HEK293 (cell line): ENCODE measurements at regions not wholly inside any gene's neighbourhood (a gene's known extent, or its start where the extent isn't known, plus 50 kb on each side); places are given as distances from the start of the nearest gene placed in this dataset.

Experiments
- CTCF ChIA-PET: fragments of 350-600 bp; formaldehyde crosslinking; extraction: SDS; loops from one replicate; lab custom pipeline; 2021; ENCODE audit warnings: antibody characterized with exemption; lab: Yijun Ruan, JAX
- POLR2A ChIA-PET: fragments of 300-600 bp; formaldehyde crosslinking; extraction: SDS; loops from one replicate; lab custom pipeline; 2020; ENCODE audit warnings: antibody characterized with exemption, inconsistent platforms; lab: Yijun Ruan, JAX
- H3K27ac ChIP-seq: fragments of 200-500 bp; sonication (Bioruptor generic); 2 replicates; pipeline ENCODE4 v1.5.1; 2014; ENCODE audit warnings: low read depth, low read length, control low read depth, inconsistent platforms; ENCODE audit errors: extremely low read depth
- H3K36me3 ChIP-seq, 2 experiments: fragments of 200-500 bp in 1 of 2; sonication (Bioruptor generic) in 1 of 2; 1 replicate in 1 of 2; 2 replicates in 1 of 2; pipeline ENCODE4 v1.5.1; 2014 to 2017; ENCODE audit warnings: inconsistent platforms in 2 of 2, low read length in 2 of 2; ENCODE audit not compliant: control insufficient read depth in 2 of 2, insufficient read depth in 1 of 2
- H3K4me1 ChIP-seq: fragments of 200-500 bp; sonication (Bioruptor generic); 2 replicates; pipeline ENCODE4 v1.5.1; 2014; ENCODE audit warnings: mild to moderate bottlenecking, low read length, inconsistent platforms; ENCODE audit not compliant: control insufficient read depth, insufficient read depth
- H3K4me3 ChIP-seq: 2 replicates; pipeline ENCODE4 v1.5.1; 2011; ENCODE audit warnings: low read depth, mild to moderate bottlenecking, control low read depth, low read length, moderate library complexity
- H3K9me3 ChIP-seq: fragments of 200-500 bp; sonication (Bioruptor generic); 2 replicates; pipeline ENCODE4 v1.5.1; 2014; ENCODE audit warnings: low read depth, low read length, inconsistent platforms; ENCODE audit not compliant: control insufficient read depth, insufficient read depth
- EGR2 ChIP-seq: fragments of 450-650 bp; formaldehyde crosslinking; IDR thresholded peaks from 2 replicates; pipeline ENCODE4 v1.5.1; 2016; ENCODE audit warnings: low read depth, missing biosample characterization, missing genetic modification characterization
- HOXA7 ChIP-seq: sonication (generic); formaldehyde crosslinking; IDR thresholded peaks from 2 replicates; pipeline ENCODE4 v1.8.1; 2022; ENCODE audit warnings: missing genetic modification reagents, borderline replicate concordance
- KLF10 ChIP-seq: fragments of 450-650 bp; IDR thresholded peaks from 2 replicates; pipeline ENCODE4 v1.5.1; 2018; ENCODE audit warnings: missing biosample characterization, mild to moderate bottlenecking, missing genetic modification characterization
- KLF8 ChIP-seq: fragments of 450-650 bp; formaldehyde crosslinking; IDR thresholded peaks from 2 replicates; pipeline ENCODE4 v1.5.1; 2016; ENCODE audit warnings: missing biosample characterization, missing genetic modification characterization
- KLF9 ChIP-seq: fragments of 450-650 bp; formaldehyde crosslinking; IDR thresholded peaks from 2 replicates; pipeline ENCODE4 v1.5.1; 2016; ENCODE audit warnings: missing biosample characterization, missing genetic modification characterization, low read depth
- REPIN1 ChIP-seq: fragments of 450-650 bp; formaldehyde crosslinking; IDR thresholded peaks from 2 replicates; pipeline ENCODE4 v1.5.1; 2017; ENCODE audit warnings: missing biosample characterization, missing genetic modification characterization, low read depth
- SP7 ChIP-seq: fragments of 450-650 bp; formaldehyde crosslinking; IDR thresholded peaks from 2 replicates; pipeline ENCODE4 v1.5.1; 2016; ENCODE audit warnings: missing biosample characterization, missing genetic modification characterization
- TRIM28 ChIP-seq: IDR thresholded peaks from 2 replicates; pipeline ENCODE4 v1.6.1; 2011; ENCODE audit warnings: low read length, control low read depth, borderline replicate concordance
- YY1 ChIP-seq: fragments of 450-650 bp; formaldehyde crosslinking; IDR thresholded peaks from 2 replicates; pipeline ENCODE4 v1.5.1; 2018; ENCODE audit warnings: missing biosample characterization, missing genetic modification characterization
- ZBTB11 ChIP-seq: fragments of 450-650 bp; formaldehyde crosslinking; conservative IDR thresholded peaks from 2 replicates; pipeline ENCODE4 v1.5.1; 2016; ENCODE audit warnings: low read depth, missing biosample characterization, missing genetic modification characterization
- ZFP37 ChIP-seq: fragments of 450-650 bp; formaldehyde crosslinking; IDR thresholded peaks from 2 replicates; pipeline ENCODE4 v1.5.1; 2016; ENCODE audit warnings: missing biosample characterization, missing genetic modification characterization
- ZFP41 ChIP-seq: fragments of 450-650 bp; formaldehyde crosslinking; IDR thresholded peaks from 2 replicates; pipeline ENCODE4 v1.5.1; 2016; ENCODE audit warnings: missing biosample characterization, missing genetic modification characterization, borderline replicate concordance
- ZNF16 ChIP-seq: fragments of 450-650 bp; formaldehyde crosslinking; IDR thresholded peaks from 2 replicates; pipeline ENCODE4 v1.5.1; 2016; ENCODE audit warnings: low read depth, missing biosample characterization, missing genetic modification characterization
- ZNF202 ChIP-seq: fragments of 450-650 bp; formaldehyde crosslinking; IDR thresholded peaks from 2 replicates; pipeline ENCODE4 v1.5.1; 2016; ENCODE audit warnings: missing biosample characterization, missing genetic modification characterization, borderline replicate concordance
- ZNF350 ChIP-seq: fragments of 450-650 bp; formaldehyde crosslinking; IDR thresholded peaks from 2 replicates; pipeline ENCODE4 v1.5.0; 2017; ENCODE audit warnings: missing biosample characterization, mild to moderate bottlenecking, missing genetic modification characterization
- ZNF37A ChIP-seq: fragments of 450-650 bp; IDR thresholded peaks from 2 replicates; pipeline ENCODE4 v1.5.1; 2018; ENCODE audit warnings: missing biosample characterization, missing genetic modification characterization
- ZNF404 ChIP-seq: fragments of 450-650 bp; formaldehyde crosslinking; IDR thresholded peaks from 2 replicates; pipeline ENCODE4 v1.5.1; 2017; ENCODE audit warnings: missing biosample characterization, missing genetic modification characterization
- ZNF416 ChIP-seq: fragments of 450-650 bp; formaldehyde crosslinking; IDR thresholded peaks from 2 replicates; pipeline ENCODE4 v1.5.1; 2016; ENCODE audit warnings: missing biosample characterization, missing genetic modification characterization
- ZNF423 ChIP-seq: fragments of 450-650 bp; formaldehyde crosslinking; IDR thresholded peaks from 2 replicates; pipeline ENCODE4 v1.5.1; 2016; ENCODE audit warnings: missing biosample characterization, missing genetic modification characterization
- ZNF426 ChIP-seq: fragments of 450-650 bp; formaldehyde crosslinking; IDR thresholded peaks from 2 replicates; pipeline ENCODE4 v1.5.1; 2017; ENCODE audit warnings: missing biosample characterization, missing genetic modification characterization, mild to moderate bottlenecking, inconsistent platforms, moderate library complexity
- ZNF561 ChIP-seq: fragments of 450-650 bp; IDR thresholded peaks from 2 replicates; pipeline ENCODE4 v1.5.1; 2018; ENCODE audit warnings: missing biosample characterization, missing genetic modification characterization, borderline replicate concordance
- ZNF621 ChIP-seq: fragments of 450-650 bp; formaldehyde crosslinking; IDR thresholded peaks from 2 replicates; pipeline ENCODE4 v1.5.1; 2017; ENCODE audit warnings: missing biosample characterization, missing genetic modification characterization
- ZNF629 ChIP-seq: fragments of 450-650 bp; formaldehyde crosslinking; IDR thresholded peaks from 2 replicates; pipeline ENCODE4 v1.5.1; 2017; ENCODE audit warnings: missing biosample characterization, missing genetic modification characterization
- ZNF654 ChIP-seq: fragments of 450-650 bp; formaldehyde crosslinking; IDR thresholded peaks from 2 replicates; pipeline ENCODE4 v1.5.1; 2016; ENCODE audit warnings: low read depth, missing biosample characterization, missing genetic modification characterization
- ZNF658 ChIP-seq: fragments of 450-650 bp; formaldehyde crosslinking; IDR thresholded peaks from 2 replicates; pipeline ENCODE4; 2016; ENCODE audit warnings: missing biosample characterization, missing genetic modification characterization
- ZNF660 ChIP-seq: fragments of 450-650 bp; IDR thresholded peaks from 2 replicates; pipeline ENCODE4 v1.5.1; 2018; ENCODE audit warnings: missing biosample characterization, mild to moderate bottlenecking, missing genetic modification characterization
- ZNF664 ChIP-seq: fragments of 450-650 bp; formaldehyde crosslinking; IDR thresholded peaks from 2 replicates; pipeline ENCODE4 v1.5.1; 2016; ENCODE audit warnings: missing biosample characterization, missing genetic modification characterization
- ZNF747 ChIP-seq: fragments of 450-650 bp; formaldehyde crosslinking; IDR thresholded peaks from 2 replicates; pipeline ENCODE4 v1.5.1; 2016; ENCODE audit warnings: missing biosample characterization, missing genetic modification characterization
- ZNF776 ChIP-seq: fragments of 450-650 bp; formaldehyde crosslinking; IDR thresholded peaks from 2 replicates; pipeline ENCODE4 v1.5.0; 2017; ENCODE audit warnings: missing biosample characterization, missing genetic modification characterization, borderline replicate concordance
- ZNF791 ChIP-seq: fragments of 450-650 bp; formaldehyde crosslinking; IDR thresholded peaks from 2 replicates; pipeline ENCODE4 v1.5.1; 2016; ENCODE audit warnings: missing biosample characterization, missing genetic modification characterization
- ZNF837 ChIP-seq: fragments of 450-650 bp; formaldehyde crosslinking; IDR thresholded peaks from 2 replicates; pipeline ENCODE4 v1.5.1; 2016; ENCODE audit warnings: missing biosample characterization, missing genetic modification characterization
- ZXDB ChIP-seq: fragments of 450-650 bp; formaldehyde crosslinking; IDR thresholded peaks from 2 replicates; pipeline ENCODE4 v1.5.1; 2016; ENCODE audit warnings: missing biosample characterization, missing genetic modification characterization

- TF ChIP-seq ZNF426 (tag by site-specific recombination) (no peak), ZBTB11 (tag by site-specific recombination) (no peak), ZNF202 (tag by site-specific recombination) (no peak), KLF8 (tag by site-specific recombination) (no peak), ZNF747 (tag by site-specific recombination) (no peak), KLF9 (tag by site-specific recombination) (no peak), HOXA7 (CRISPR knock-in tag) (no peak)
These were observed 182.0 kb downstream of the DAD1 start (continued) for GRCh38 chr14:22407033-22407432.

- ChIA-PET CTCF (no interaction called here), POLR2A (no interaction called here)
- TF ChIP-seq ZNF776 (tag by site-specific recombination) (no peak), ZNF629 (tag by site-specific recombination) (no peak), KLF10 (tag by site-specific recombination) (no peak), ZFP37 (tag by site-specific recombination) (no peak), ZNF837 (tag by site-specific recombination) (no peak), EGR2 (tag by site-specific recombination) (no peak), ZNF416 (tag by site-specific recombination) (no peak), REPIN1 (no peak), ZNF561 (tag by site-specific recombination) (no peak), ZNF37A (tag by site-specific recombination) (no peak), ZNF791 (tag by site-specific recombination) (no peak), ZFP41 (tag by site-specific recombination) (no peak), YY1 (tag by site-specific recombination) (no peak), ZNF654 (tag by site-specific recombination) (no peak), TRIM28 (no peak)
These were observed 183.8 kb downstream of the DAD1 start for GRCh38 chr14:22405201-22405600.

GRCh38 chr14:22403296-22403695, 185.7 kb downstream of the DAD1 start:
- CTCF ChIA-PET: interaction anchor here (0.6 to 1.4 kb wide), 3 partner anchors 28 to 82 kb away, joined by 3 to 10 read pairs (median 4); no protein-coding TSS in a partner anchor

More at GRCh38 chr14:22405201-22405600, 183.8 kb downstream of the DAD1 start:
- no peak overlapping the region for H3K4me3 ChIP-seq
- no peak overlapping the region for H3K27ac ChIP-seq
- H3K36me3 ChIP-seq: no peaks in the 10 kb centered on the region
- H3K9me3 ChIP-seq: no peaks in the 10 kb centered on the region
- H3K4me1 ChIP-seq: no peaks in the 10 kb centered on the region

More at GRCh38 chr14:22403296-22403695, 185.7 kb downstream of the DAD1 start:
- Histone ChIP-seq H3K4me3 (no peak overlapping the region), H3K9me3 (no peaks in the 10 kb centered on the region), H3K36me3 (no peaks in the 10 kb centered on the region), H3K27ac (no peak overlapping the region), H3K4me1 (no peaks in the 10 kb centered on the region)
- no peak for TF ChIP-seq SP7
- TF ChIP-seq ZNF16 (tag by site-specific recombination): no peak
- TF ChIP-seq ZNF350 (tag by site-specific recombination): no peak
- no peak for TF ChIP-seq ZNF426 (tag by site-specific recombination)
- TF ChIP-seq ZNF658 (tag by site-specific recombination): no peak
- no peak for TF ChIP-seq ZXDB (tag by site-specific recombination)
- no peak for TF ChIP-seq ZNF621
- TF ChIP-seq ZNF404 (tag by site-specific recombination): no peak
- TF ChIP-seq ZNF664 (tag by site-specific recombination): no peak
- no peak for TF ChIP-seq ZNF423 (tag by site-specific recombination)
- TF ChIP-seq ZNF660 (tag by site-specific recombination): no peak
- POLR2A ChIA-PET: no interaction called here
